B cell (primary cell): ENCODE measurements at regions not wholly inside any gene's neighbourhood (a gene's known extent, or its start where the extent isn't known, plus 50 kb on each side); places are given as distances from the start of the nearest gene placed in this dataset.
"Not testable (repeated sequence)": the region's sequence is repeated elsewhere in the genome, so short reads cannot be mapped to it uniquely, and the experiment has no call there.

ENCODE experiments used
- ATAC-seq: fragments of 200-7000 bp; cut with Tn5 transposase; one replicate; pipeline ENCODE4 v1.10.0; 2021; ENCODE audit warnings: low read depth, mild to moderate bottlenecking, moderate number of reproducible peaks, moderate library complexity
- CTCF ChIA-PET: fragments of 350-600 bp; sonication (Branson Sonifier 250); formaldehyde crosslinking; loops from one replicate; lab custom pipeline; 2021; ENCODE audit warnings: antibody characterized with exemption, inconsistent platforms; lab: Charles Lee
- POLR2A ChIA-PET: fragments of 350-600 bp; sonication (Branson Sonifier 250); formaldehyde crosslinking; loops from one replicate; lab custom pipeline; 2021; ENCODE audit warnings: antibody characterized with exemption; lab: Charles Lee
- DNase-seq: peaks from one replicate; pipeline ENCODE4 v3.0.0; 2013
- H2AFZ ChIP-seq: 2 replicates; pipeline ENCODE4 v1.6.1; 2012; ENCODE audit warnings: mild to moderate bottlenecking, low read depth, low read length; ENCODE audit not compliant: insufficient read depth, poor library complexity, severe bottlenecking
- H3K27ac ChIP-seq, 2 donors: 1 replicate in 1 of 2; 2 replicates in 1 of 2; pipeline ENCODE4 v1.5.1; 2012 to 2013; ENCODE audit warnings: low read length in 2 of 2, mild to moderate bottlenecking in 2 of 2, moderate library complexity in 1 of 2
- H3K27me3 ChIP-seq, 4 experiments: fragments of 200-600 bp in 1 of 4; sonication (generic) in 1 of 4; replicated peaks in 1 of 4; 1 replicate in 2 of 4; 2 replicates in 2 of 4; pipeline versions ENCODE4 v1.6.1 to v1.7.0; 2013 to 2016; ENCODE audit warnings: low read length in 3 of 4, mild to moderate bottlenecking in 2 of 4, mixed read lengths in 1 of 4, moderate library complexity in 1 of 4; ENCODE audit not compliant: insufficient read depth in 4 of 4, control insufficient read depth in 3 of 4; ENCODE audit errors: control extremely low read depth in 1 of 4
- H3K36me3 ChIP-seq, 2 experiments: replicated peaks in 1 of 2; 1 replicate in 1 of 2; 2 replicates in 1 of 2; pipeline versions ENCODE4 v1.6.1 to v1.7.1; 2013; ENCODE audit warnings: low read length in 1 of 2; ENCODE audit not compliant: insufficient read depth in 2 of 2, control insufficient read depth in 1 of 2; ENCODE audit errors: control extremely low read depth in 1 of 2, extremely low read depth in 1 of 2
- H3K4me1 ChIP-seq, 2 donors: fragments of 200-600 bp in 1 of 2; sonication (generic) in 1 of 2; 1 replicate in 1 of 2; 2 replicates in 1 of 2; pipeline versions ENCODE4 v1.5.1 to v1.6.1; 2013 to 2017; ENCODE audit warnings: low read length in 2 of 2; ENCODE audit not compliant: control insufficient read depth in 2 of 2, insufficient read depth in 2 of 2
- H3K4me2 ChIP-seq: replicated peaks from 2 replicates; pipeline ENCODE3; 2012; ENCODE audit warnings: mild to moderate bottlenecking, low read depth, low read length; ENCODE audit not compliant: poor library complexity, severe bottlenecking
- H3K4me3 ChIP-seq, 5 experiments: fragments of 200-600 bp in 1 of 5; sonication (generic) in 1 of 5; 1 replicate in 3 of 5; 2 replicates in 2 of 5; pipeline versions ENCODE4 v1.5.1 to v1.7.0; 2011 to 2016; ENCODE audit warnings: low read length in 4 of 5, mild to moderate bottlenecking in 4 of 5, low read depth in 2 of 5, control low read depth in 1 of 5, moderate library complexity in 1 of 5; ENCODE audit not compliant: insufficient read depth in 1 of 5; ENCODE audit errors: control extremely low read depth in 1 of 5, extremely low read depth in 1 of 5
- H3K79me2 ChIP-seq: fragments of 200-600 bp; sonication (generic); one replicate; pipeline ENCODE4 v1.6.0; 2016; ENCODE audit warnings: low read length; ENCODE audit not compliant: control insufficient read depth, insufficient read depth
- H3K9ac ChIP-seq: fragments of 200-600 bp; sonication (generic); 2 replicates; pipeline ENCODE4 v1.6.1; 2017; ENCODE audit warnings: mild to moderate bottlenecking, low read length, moderate library complexity
- H3K9me3 ChIP-seq, 3 donors: one replicate each; pipeline versions ENCODE4 v1.6.1 to v1.7.1; 2013; ENCODE audit warnings: low read length in 2 of 3; ENCODE audit not compliant: control insufficient read depth in 2 of 3, insufficient read depth in 1 of 3; ENCODE audit errors: control extremely low read depth in 1 of 3
- H4K20me1 ChIP-seq: 2 replicates; pipeline ENCODE4 v1.6.0; 2012; ENCODE audit warnings: mild to moderate bottlenecking, low read length; ENCODE audit not compliant: insufficient read depth, control insufficient read depth, poor library complexity, severe bottlenecking
- H3K27ac Mint-ChIP-seq: one replicate; pipeline ENCODE4 v1.8.0; 2021; ENCODE audit warnings: mixed read lengths
- H3K27me3 Mint-ChIP-seq: one replicate; pipeline ENCODE4 v1.8.0; 2021; ENCODE audit warnings: mixed read lengths
- H3K4me1 Mint-ChIP-seq: one replicate; pipeline ENCODE4 v1.8.0; 2021; ENCODE audit warnings: mixed read lengths
- H3K4me3 Mint-ChIP-seq: one replicate; pipeline ENCODE4 v1.8.0; 2021; ENCODE audit warnings: mixed read lengths
- H3K9me3 Mint-ChIP-seq: one replicate; pipeline ENCODE4 v1.8.0; 2022; ENCODE audit warnings: mixed read lengths; ENCODE audit not compliant: insufficient read depth
- WGBS: methylation state at CpG from one replicate; pipeline ENCODE4 v1.1.5; 2013; ENCODE audit warnings: missing lambda C conversion rate; ENCODE audit not compliant: insufficient coverage; 5-methylcytosine and 5-hydroxymethylcytosine counted together
- intact Hi-C: fragments of 100-400 bp; cut with micrococcal nuclease; formaldehyde crosslinking; loops from one replicate; pipeline ENCODE4 v1.10.0; 2022

- H3K4me1 Mint-ChIP-seq: peaks cover 15% of the 10 kb centered on the region
- H3K9me3 Mint-ChIP-seq, H3K36me3 ChIP-seq, H3K4me3 ChIP-seq, H3K27ac ChIP-seq, DNase-seq, H3K9ac ChIP-seq, POLR2A ChIA-PET, intact Hi-C loops, H4K20me1 ChIP-seq, H3K79me2 ChIP-seq, CTCF ChIA-PET, H3K4me3 Mint-ChIP-seq, H3K27ac Mint-ChIP-seq, H3K9me3 ChIP-seq, H2AFZ ChIP-seq: not testable (repeated sequence)
- H3K4me2 ChIP-seq: peak overlapping the region; percentile 28
- 13% methylated on average over 18 of the region's 24 CpGs for WGBS
- peaks cover 19% of the 10 kb centered on the region for H3K27me3 Mint-ChIP-seq
- H3K4me1 ChIP-seq: peaks cover 18 to 19% of the 10 kb centered on the region in 2 donors
- peak; percentile 81 for ATAC-seq
- peaks cover 0 to 28% (median 10%) of the 10 kb centered on the region in 4 experiments for H3K27me3 ChIP-seq
Measured at GRCh38 chr22:23460517-23461031, 119.5 kb downstream of the IGLL1 start.

GRCh38 chr22:23459645-23460516 is 120.2 kb downstream of the IGLL1 start:
- H3K4me3 Mint-ChIP-seq, H3K36me3 ChIP-seq, DNase-seq, H3K9me3 Mint-ChIP-seq, H3K4me3 ChIP-seq, H3K9ac ChIP-seq, H4K20me1 ChIP-seq, H3K27ac ChIP-seq, H2AFZ ChIP-seq, ATAC-seq, intact Hi-C loops, H3K79me2 ChIP-seq, H3K9me3 ChIP-seq, H3K27ac Mint-ChIP-seq, POLR2A ChIA-PET: not testable (repeated sequence)
- Mint-ChIP-seq H3K27me3 (peaks cover 21% of the 10 kb centered on the region), H3K4me1 (peaks cover 15% of the 10 kb centered on the region)
- Histone ChIP-seq H3K4me2 (peak overlapping the region; percentile 28), H3K27me3 (peaks cover 0 to 28% (median 10%) of the 10 kb centered on the region in 4 experiments), H3K4me1 (peaks cover 18 to 19% of the 10 kb centered on the region in 2 donors)
- CTCF ChIA-PET: interaction anchor here (0.6 kb wide), 1 partner anchor 263 kb away, joined by 3 read pairs; no protein-coding TSS in a partner anchor
- 70% methylated on average over 15 of the region's 24 CpGs for WGBS
